Pancreas (tissue), 10 donors: ENCODE measurements at regions not wholly inside any gene's neighbourhood (a gene's known extent, or its start where the extent isn't known, plus 50 kb on each side); places are given as distances from the start of the nearest gene placed in this dataset.
A peak's percentile ranks its signal among the peaks of the same experiment; 100 is the strongest.

Experiments
- ATAC-seq, 4 donors: fragments of 200-7000 bp; cut with Tn5 transposase; one replicate each; pipeline versions ENCODE4 v1.8.0 to v1.9.1; 2020; ENCODE audit warnings: mild to moderate bottlenecking in 4 of 4, moderate library complexity in 4 of 4
- DNase-seq, 6 donors: peaks; one replicate each; pipeline ENCODE4 v3.0.0-alpha.2; 2020
- FAIRE-seq: peaks from 2 replicates; lab custom pipeline; 2012; peaks lifted over from hg19 to GRCh38; lab: Jason Lieb, UNC
- H3K27ac ChIP-seq, 4 donors: fragments of 200-600 bp; sonication (generic); 1 replicate in 3 of 4; 2 replicates in 1 of 4; pipeline versions ENCODE4 v1.5.0 to v1.8.0; 2020
- H3K27me3 ChIP-seq, 4 donors: fragments of 200-600 bp; one replicate each; pipeline ENCODE4 v1.8.0; 2021
- H3K36me3 ChIP-seq, 3 donors: fragments of 200-600 bp; sonication (generic) in 1 of 3; one replicate each; pipeline versions ENCODE4 v1.5.0 to v1.8.0; 2020 to 2021
- H3K4me1 ChIP-seq, 3 donors: fragments of 200-600 bp; one replicate each; pipeline ENCODE4 v1.8.0; 2021
- H3K4me3 ChIP-seq, 4 donors: fragments of 200-600 bp; sonication (generic) in 2 of 4; one replicate each; pipeline versions ENCODE4 v1.5.0 to v1.8.0; 2020 to 2021
- H3K9me3 ChIP-seq, 4 donors: fragments of 200-600 bp; one replicate each; pipeline ENCODE4 v1.8.0; 2021
- CTCF ChIP-seq, 4 donors: fragments of 200-600 bp; sonication (generic) in 3 of 4; IDR thresholded peaks; one replicate each; pipeline versions ENCODE4 v1.5.0 to v1.8.0; 2021; ENCODE audit warnings: antibody characterized with exemption in 4 of 4
- WGBS, 2 donors: extraction: QIAGEN DNeasy Blood & Tissue Kit; methylation state at CpG; one replicate each; pipeline ENCODE4 v1.1.7; 2013; 5-methylcytosine and 5-hydroxymethylcytosine counted together
- intact Hi-C, 3 donors: fragments of 100-400 bp; cut with DNase I; formaldehyde crosslinking; loops; one replicate each; pipeline versions ENCODE4 v1.11.1 to v1.14.2; 2022
- donor health status: healthy with polysubstance abuse.
- donor health status: DM: no; HTN: no; CAD: no; lungs with moderate emphysema.
- donor health status: DM: no; HTN: no; CAD: no.
- donor health status: control.
- donor health status: control.
- donor health status: Bipolar disorder and iron deficiency.
- donor health status: DM: yes; HTN: yes; CAD: no.
- donor health status: DM: no; HTN: no; CAD: no.
- donor health status: DM: no; HTN: no; CAD: no.
- donor health status: DM: yes; HTN: yes; CAD: no.

- Histone ChIP-seq H3K36me3 (no peaks in the 10 kb centered on the region), H3K27ac (no peak overlapping the region), H3K9me3 (no peaks in the 10 kb centered on the region), H3K4me3 (no peak overlapping the region), H3K27me3 (no peaks in the 10 kb centered on the region), H3K4me1 (no peaks in the 10 kb centered on the region)
- TF ChIP-seq CTCF (IDR thresholded peaks at IDR 0.05), result no peak
- FAIRE-seq, result no peak
- intact Hi-C loops, result no loop called here
- DNase-seq, result no peak
- ATAC-seq, result no peak
- WGBS, 2 donors, result 75 to 88% methylated on average over 2 of the region's 2 CpGs
Measured at GRCh38 chr4:38547052-38547451, 116.9 kb upstream of the KLF3 start.

GRCh38 chr4:38548256-38548655 is 115.7 kb upstream of the KLF3 start:
- intact Hi-C loops, result no loop called here
- peak; percentile 69 for FAIRE-seq
- WGBS, 2 donors, result 93 to 96% methylated on average over 3 of the region's 3 CpGs

GRCh38 chr4:38559374-38559773 is 104.6 kb upstream of the KLF3 start:
- intact Hi-C loops, result no loop called here

More at GRCh38 chr4:38548256-38548655, 115.7 kb upstream of the KLF3 start:
- Histone ChIP-seq H3K27me3 (no peaks in the 10 kb centered on the region), H3K9me3 (no peaks in the 10 kb centered on the region), H3K4me3 (no peak overlapping the region), H3K36me3 (no peaks in the 10 kb centered on the region), H3K4me1 (no peaks in the 10 kb centered on the region), H3K27ac (no peak overlapping the region)
- DNase-seq (no peak), ATAC-seq (no peak)
- TF ChIP-seq CTCF (IDR thresholded peaks at IDR 0.05), result no peak

GRCh38 chr4:38560340-38560739 is 103.7 kb upstream of the KLF3 start:
- TF ChIP-seq CTCF (IDR thresholded peaks at IDR 0.05), result no peak
- no peak overlapping the region for H3K27ac ChIP-seq
- intact Hi-C loops, result no loop called here
- H3K9me3 ChIP-seq, result no peaks in the 10 kb centered on the region
- FAIRE-seq (no peak), ATAC-seq (no peak), DNase-seq (no peak)
- 74 to 85% methylated on average over 6 of the region's 6 CpGs for WGBS, 2 donors
- H3K36me3 ChIP-seq, result no peaks in the 10 kb centered on the region
- peaks cover 0 to 5% (median 0%) of the 10 kb centered on the region in 3 donors for H3K4me1 ChIP-seq
- no peaks in the 10 kb centered on the region for H3K27me3 ChIP-seq
- H3K4me3 ChIP-seq, result no peak overlapping the region

More at GRCh38 chr4:38559374-38559773, 104.6 kb upstream of the KLF3 start:
- TF ChIP-seq CTCF (IDR thresholded peaks at IDR 0.05), result no peak
- H3K4me3 ChIP-seq, result no peak overlapping the region
- H3K36me3 ChIP-seq, result no peaks in the 10 kb centered on the region
- DNase-seq (no peak), FAIRE-seq (no peak), ATAC-seq (no peak)
- peaks cover 0 to 5% (median 0%) of the 10 kb centered on the region in 3 donors for H3K4me1 ChIP-seq
- H3K9me3 ChIP-seq, result no peaks in the 10 kb centered on the region
- WGBS, 2 donors, result 83 to 89% methylated on average over 6 of the region's 6 CpGs
- no peak overlapping the region for H3K27ac ChIP-seq
- H3K27me3 ChIP-seq, result no peaks in the 10 kb centered on the region

GRCh38 chr4:38560768-38561558 is 103.0 kb upstream of the KLF3 start:
- ATAC-seq (no peak), DNase-seq (no peak), FAIRE-seq (no peak)
- 74 to 79% methylated on average over 7 of the region's 7 CpGs for WGBS, 2 donors
- intact Hi-C loops, result no loop called here
- Histone ChIP-seq H3K9me3 (no peaks in the 10 kb centered on the region), H3K4me1 (peaks cover 0 to 5% (median 0%) of the 10 kb centered on the region in 3 donors), H3K27ac (no peak overlapping the region), H3K4me3 (no peak overlapping the region), H3K36me3 (no peaks in the 10 kb centered on the region), H3K27me3 (no peaks in the 10 kb centered on the region)
- TF ChIP-seq CTCF (IDR thresholded peaks at IDR 0.05), result no peak
